SK-N-SH treated with all-trans-retinoic acid at 6 μM for 48 hours (cell line): ENCODE measurements at regions not wholly inside any gene's neighbourhood (a gene's known extent, or its start where the extent isn't known, plus 50 kb on each side); places are given as distances from the start of the nearest gene placed in this dataset.

ENCODE experiments used
- ARNTL ChIP-seq: fragments of 450-650 bp; formaldehyde crosslinking; IDR thresholded peaks from 2 replicates; pipeline ENCODE4 v1.5.0; 2020; ENCODE audit warnings: low read depth, mild to moderate bottlenecking, moderate library complexity, borderline replicate concordance
- BACH2 ChIP-seq: fragments of 250-450 bp; sonication (Bioruptor Pico); IDR thresholded peaks from 2 replicates; pipeline ENCODE4 v1.9.0; 2021; ENCODE audit warnings: mild to moderate bottlenecking, borderline replicate concordance
- ESRRG ChIP-seq: fragments of 250-450 bp; sonication (Bioruptor Pico); IDR thresholded peaks from 2 replicates; pipeline ENCODE4 v1.6.1; 2021; ENCODE audit warnings: mild to moderate bottlenecking
- ISL1 ChIP-seq: fragments of 250-450 bp; sonication (Bioruptor Pico); IDR thresholded peaks from 2 replicates; pipeline ENCODE4 v2.1.2; 2022; ENCODE audit warnings: mild to moderate bottlenecking, moderate library complexity
- OSR1 ChIP-seq: fragments of 250-450 bp; sonication (Bioruptor Pico); IDR thresholded peaks from 2 replicates; pipeline ENCODE4 v1.8.0; 2022; ENCODE audit warnings: moderate library complexity, mild to moderate bottlenecking, inconsistent platforms
- PATZ1 ChIP-seq: fragments of 250-450 bp; sonication (Bioruptor Pico); IDR thresholded peaks from 2 replicates; pipeline ENCODE4 v1.8.0; 2020; ENCODE audit warnings: mild to moderate bottlenecking, moderate library complexity, borderline replicate concordance
- TCF4 ChIP-seq: fragments of 250-450 bp; sonication (Bioruptor Pico); IDR thresholded peaks from 2 replicates; pipeline ENCODE4 v1.8.0; 2021; ENCODE audit warnings: mild to moderate bottlenecking, moderate library complexity, borderline replicate concordance
- ZFP3 ChIP-seq: fragments of 250-450 bp; sonication (Bioruptor Pico); IDR thresholded peaks from 2 replicates; pipeline ENCODE4 v1.5.0; 2020; ENCODE audit warnings: mild to moderate bottlenecking, moderate library complexity
- ZFP30 ChIP-seq: fragments of 450-650 bp; formaldehyde crosslinking; IDR thresholded peaks from 2 replicates; pipeline ENCODE4 v1.5.0; 2022; ENCODE audit warnings: mild to moderate bottlenecking, moderate library complexity
- ZNF565 ChIP-seq: fragments of 450-650 bp; formaldehyde crosslinking; conservative IDR thresholded peaks from 2 replicates; pipeline ENCODE4 v1.5.0; 2020; ENCODE audit warnings: low read depth, mild to moderate bottlenecking, moderate library complexity
- ZNF70 ChIP-seq: fragments of 450-650 bp; formaldehyde crosslinking; IDR thresholded peaks from 2 replicates; pipeline ENCODE4 v1.5.0; 2020; ENCODE audit warnings: mild to moderate bottlenecking, moderate library complexity
- ZNF8 ChIP-seq: fragments of 450-650 bp; formaldehyde crosslinking; IDR thresholded peaks from 2 replicates; pipeline ENCODE4 v1.5.0; 2020; ENCODE audit warnings: mild to moderate bottlenecking, moderate library complexity

- TF ChIP-seq PATZ1 (CRISPR knock-in tag), result no peak
- TF ChIP-seq OSR1, result no peak
- no peak for TF ChIP-seq BACH2 (CRISPR knock-in tag)
- no peak for TF ChIP-seq ZFP30 (CRISPR knock-in tag)
- no peak for TF ChIP-seq ZFP3 (CRISPR knock-in tag)
- no peak for TF ChIP-seq ZNF70 (CRISPR knock-in tag)
- TF ChIP-seq ARNTL (CRISPR knock-in tag), result no peak
- no peak for TF ChIP-seq ZNF565 (CRISPR knock-in tag)
- TF ChIP-seq ESRRG (CRISPR knock-in tag), result no peak
- TF ChIP-seq TCF4 (CRISPR knock-in tag), result no peak
- no peak for TF ChIP-seq ISL1
- TF ChIP-seq ZNF8 (CRISPR knock-in tag), result no peak
Measured at GRCh38 chr14:82676403-82676802, 1142.8 kb upstream of the SEL1L start.
